Mucosa of rectum (tissue), 2 donors: ENCODE measurements at regions not wholly inside any gene's neighbourhood (a gene's known extent, or its start where the extent isn't known, plus 50 kb on each side); places are given as distances from the start of the nearest gene placed in this dataset.

Experiments
- H3K27ac ChIP-seq, 2 donors: one replicate each; pipeline ENCODE4 v1.7.0; 2013; ENCODE audit warnings: inconsistent platforms in 2 of 2, low read depth in 2 of 2, low read length in 2 of 2
- H3K27me3 ChIP-seq, 2 donors: one replicate each; pipeline ENCODE4 v1.7.0; 2013; ENCODE audit warnings: low read length in 2 of 2; ENCODE audit not compliant: control insufficient read depth in 2 of 2, insufficient read depth in 2 of 2
- H3K36me3 ChIP-seq, 2 donors: one replicate each; pipeline ENCODE4 v1.7.0; 2013; ENCODE audit warnings: low read length in 2 of 2; ENCODE audit not compliant: control insufficient read depth in 2 of 2, insufficient read depth in 2 of 2
- H3K4me1 ChIP-seq, 2 donors: one replicate each; pipeline ENCODE4 v1.7.0; 2013; ENCODE audit warnings: low read length in 2 of 2, mild to moderate bottlenecking in 1 of 2; ENCODE audit not compliant: control insufficient read depth in 2 of 2, insufficient read depth in 2 of 2
- H3K4me3 ChIP-seq, 2 donors: one replicate each; pipeline ENCODE4 v1.7.0; 2013; ENCODE audit warnings: low read length in 2 of 2
- H3K9ac ChIP-seq, 2 donors: one replicate each; pipeline ENCODE4 v1.7.0; 2013; ENCODE audit warnings: low read length in 2 of 2, low read depth in 1 of 2, mild to moderate bottlenecking in 1 of 2
- H3K9me3 ChIP-seq, 2 donors: one replicate each; pipeline ENCODE4 v1.7.0; 2013; ENCODE audit warnings: low read length in 2 of 2; ENCODE audit not compliant: control insufficient read depth in 2 of 2
- donor health status: healthy.
- donor health status: Normal muscosa, but diverticular disease.

DNA sequence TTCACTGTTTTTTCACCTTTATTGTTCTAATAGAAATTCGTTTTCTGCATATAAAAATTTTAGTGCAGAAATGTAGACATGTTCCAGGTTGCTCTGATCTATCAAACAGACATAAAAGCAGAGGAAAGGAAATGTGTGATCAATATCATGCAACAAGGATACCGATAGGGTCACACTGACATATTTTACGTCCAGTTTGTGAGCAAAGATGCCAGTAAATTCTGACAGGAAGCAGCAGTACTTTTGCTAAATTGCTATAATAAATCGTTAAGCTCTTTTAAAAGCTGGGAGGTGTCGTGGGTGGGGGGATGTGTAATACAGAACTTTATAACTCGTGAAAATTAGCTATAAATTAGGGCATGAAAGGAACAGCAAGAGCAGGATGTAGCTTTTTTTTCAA lies 955.2 kb downstream of the BRINP3 start:
- H3K27ac ChIP-seq = no peak overlapping the region
- no peaks in the 10 kb centered on the region for H3K27me3 ChIP-seq
- H3K4me3 ChIP-seq = no peak overlapping the region
- H3K36me3 ChIP-seq = no peaks in the 10 kb centered on the region
- no peaks in the 10 kb centered on the region for H3K9me3 ChIP-seq
- H3K9ac ChIP-seq = no peak overlapping the region
- no peaks in the 10 kb centered on the region for H3K4me1 ChIP-seq

DNA sequence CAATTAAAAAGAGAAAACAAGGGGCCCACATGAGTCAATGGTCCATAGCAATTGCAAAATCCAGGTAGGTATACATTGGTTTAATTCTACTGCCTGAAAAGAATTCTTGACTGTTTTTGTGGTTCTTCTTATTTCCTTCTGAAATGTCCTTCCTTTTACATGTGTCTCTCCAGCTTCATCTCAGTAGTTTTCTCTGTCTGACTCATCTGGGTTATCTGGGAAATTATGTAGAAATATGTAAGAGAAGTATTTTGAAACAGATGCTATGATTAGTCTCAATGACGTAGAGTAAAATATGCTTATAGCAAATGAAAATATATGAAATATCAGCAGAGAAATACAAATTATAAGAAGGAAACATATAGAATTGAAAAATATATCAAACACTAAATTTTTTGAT lies 953.2 kb downstream of the BRINP3 start:
- no peak overlapping the region for H3K9ac ChIP-seq
- H3K4me3 ChIP-seq = no peak overlapping the region
- H3K4me1 ChIP-seq = no peaks in the 10 kb centered on the region
- H3K9me3 ChIP-seq = no peaks in the 10 kb centered on the region
- no peaks in the 10 kb centered on the region for H3K27me3 ChIP-seq
- no peaks in the 10 kb centered on the region for H3K36me3 ChIP-seq
- H3K27ac ChIP-seq = no peak overlapping the region

DNA sequence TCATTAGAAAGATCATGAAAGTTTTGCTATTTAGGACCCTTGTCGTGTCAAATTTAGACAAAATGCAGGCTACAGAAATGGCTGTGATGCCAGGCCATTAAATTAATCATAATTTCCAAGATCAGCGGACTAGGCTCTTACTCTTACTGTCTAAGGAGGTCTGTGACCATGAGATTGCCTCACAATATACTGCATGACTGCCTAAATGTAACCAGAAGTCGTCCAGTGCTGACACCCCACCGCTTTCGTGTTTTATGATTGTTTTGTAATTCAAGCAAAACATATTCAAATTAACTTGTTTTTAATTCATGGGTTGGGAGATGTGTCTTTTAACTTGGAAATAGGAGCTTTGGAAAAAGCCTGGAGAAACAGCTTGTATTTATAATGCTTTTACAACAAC lies 947.5 kb downstream of the BRINP3 start:
- Histone ChIP-seq H3K27ac (no peak overlapping the region), H3K4me1 (no peaks in the 10 kb centered on the region), H3K36me3 (no peaks in the 10 kb centered on the region), H3K9ac (no peak overlapping the region), H3K27me3 (no peaks in the 10 kb centered on the region), H3K4me3 (no peak overlapping the region), H3K9me3 (no peaks in the 10 kb centered on the region)

DNA sequence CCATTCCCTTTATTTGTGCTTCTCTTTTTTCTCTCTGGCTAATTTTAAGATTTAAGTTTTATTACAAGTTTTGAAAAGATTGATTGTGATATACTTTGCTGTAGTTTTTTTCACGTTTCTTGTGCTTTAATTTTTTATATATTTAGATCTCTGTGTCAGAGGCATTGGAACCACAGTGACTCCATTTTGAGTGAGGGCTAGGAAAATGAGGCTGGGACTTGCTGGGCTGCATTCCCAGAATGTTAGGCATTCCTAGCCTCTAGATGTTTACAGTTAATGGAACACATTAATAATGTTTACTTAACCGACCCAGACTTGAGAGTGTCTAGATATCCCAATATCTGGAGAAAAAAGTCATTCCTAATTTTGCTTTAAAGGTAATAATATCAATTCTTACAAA lies 939.4 kb downstream of the BRINP3 start:
- no peak overlapping the region for H3K4me3 ChIP-seq
- no peaks in the 10 kb centered on the region for H3K9me3 ChIP-seq
- H3K27ac ChIP-seq = no peak overlapping the region
- no peaks in the 10 kb centered on the region for H3K36me3 ChIP-seq
- no peak overlapping the region for H3K9ac ChIP-seq
- no peaks in the 10 kb centered on the region for H3K27me3 ChIP-seq
- H3K4me1 ChIP-seq = no peaks in the 10 kb centered on the region

DNA sequence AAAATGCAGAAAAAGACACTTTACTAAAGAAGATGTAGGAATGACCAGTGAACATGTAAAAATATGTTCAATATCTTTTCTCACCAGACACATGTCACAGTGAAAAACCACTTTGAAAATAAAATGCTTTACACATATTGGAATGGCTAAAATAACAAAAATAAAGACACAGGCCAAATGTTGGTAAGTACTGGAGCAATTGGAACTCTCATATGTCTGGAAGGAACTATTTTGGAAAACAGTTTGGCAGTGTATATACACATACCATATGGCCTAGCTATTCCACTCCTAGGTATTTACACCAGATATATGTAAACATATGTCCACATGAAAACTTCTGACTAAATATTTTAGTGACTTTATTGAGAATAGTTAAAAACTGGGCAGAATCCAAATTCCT lies 927.2 kb downstream of the BRINP3 start:
- Histone ChIP-seq H3K27ac (no peak overlapping the region), H3K36me3 (no peaks in the 10 kb centered on the region), H3K4me1 (no peaks in the 10 kb centered on the region), H3K4me3 (no peak overlapping the region), H3K9me3 (no peaks in the 10 kb centered on the region), H3K9ac (no peak overlapping the region), H3K27me3 (no peaks in the 10 kb centered on the region)

DNA sequence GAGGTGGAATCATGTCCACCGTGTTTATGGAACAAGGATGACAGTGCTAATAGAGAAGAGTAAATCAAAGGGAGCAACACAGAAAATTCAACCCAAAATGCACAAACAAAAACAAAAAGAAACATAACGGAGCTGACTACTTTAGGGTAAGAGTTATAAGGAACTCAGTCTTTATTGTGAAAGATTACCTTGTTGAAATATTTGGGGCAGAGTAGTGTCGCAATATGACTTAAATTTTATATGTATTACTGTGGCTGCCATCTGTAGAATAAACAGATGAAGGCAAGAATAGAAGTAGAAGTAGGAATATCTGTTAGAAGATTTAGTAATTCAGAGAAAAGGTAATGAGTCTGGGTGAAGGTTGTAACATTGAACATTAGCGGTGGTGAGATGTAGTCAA lies 913.9 kb downstream of the BRINP3 start:
- no peaks in the 10 kb centered on the region for H3K4me1 ChIP-seq

DNA sequence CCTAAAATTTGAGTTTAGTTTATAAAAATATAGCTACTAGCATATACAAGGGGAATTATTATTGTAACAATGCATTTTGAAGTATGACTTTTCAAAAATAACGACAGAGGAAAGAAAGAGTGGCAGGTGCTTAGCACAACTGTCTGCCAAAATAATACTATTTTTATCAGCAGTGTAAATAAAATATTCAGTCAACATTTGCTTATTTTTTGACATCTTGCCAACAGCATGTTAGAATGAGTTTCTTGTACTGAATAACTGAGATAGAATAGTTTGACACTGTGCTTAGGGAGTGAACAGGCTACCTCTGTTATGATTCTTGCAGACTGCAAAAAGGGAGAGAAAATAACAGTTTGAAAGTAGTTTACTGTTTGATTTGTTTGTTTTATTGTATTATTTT lies 909.8 kb downstream of the BRINP3 start:
- Histone ChIP-seq H3K9ac (no peak overlapping the region), H3K27ac (no peak overlapping the region), H3K4me3 (no peak overlapping the region), H3K9me3 (no peaks in the 10 kb centered on the region), H3K27me3 (no peaks in the 10 kb centered on the region), H3K4me1 (no peaks in the 10 kb centered on the region), H3K36me3 (no peaks in the 10 kb centered on the region)

More for the DNA sequence above, 913.9 kb downstream of the BRINP3 start:
- no peak overlapping the region for H3K9ac ChIP-seq
- H3K27ac ChIP-seq = no peak overlapping the region
- H3K27me3 ChIP-seq = no peaks in the 10 kb centered on the region
- H3K9me3 ChIP-seq = no peaks in the 10 kb centered on the region
- H3K36me3 ChIP-seq = no peaks in the 10 kb centered on the region
- H3K4me3 ChIP-seq = no peak overlapping the region

DNA sequence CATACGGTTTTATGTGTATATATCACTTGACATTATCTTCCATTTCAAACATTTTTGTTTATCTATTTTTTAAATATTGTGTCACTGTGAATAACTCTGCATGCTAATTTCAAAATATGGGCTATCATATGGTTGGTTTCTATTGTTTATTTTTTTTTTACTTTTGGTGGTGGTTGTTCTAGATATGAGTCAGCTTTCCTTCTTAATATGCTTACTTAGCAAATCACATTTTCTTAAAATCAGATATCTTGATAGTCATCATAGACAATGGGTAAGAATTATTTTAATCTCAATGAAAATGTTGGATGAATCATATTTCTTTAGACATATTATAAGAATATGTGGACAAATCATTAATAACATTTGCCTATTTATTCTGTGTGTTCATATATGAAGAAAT lies 881.5 kb downstream of the BRINP3 start:
- no peaks in the 10 kb centered on the region for H3K4me1 ChIP-seq
- no peak overlapping the region for H3K27ac ChIP-seq
- H3K9me3 ChIP-seq = no peaks in the 10 kb centered on the region
- no peaks in the 10 kb centered on the region for H3K36me3 ChIP-seq
- no peak overlapping the region for H3K4me3 ChIP-seq
- H3K27me3 ChIP-seq = no peaks in the 10 kb centered on the region
- no peak overlapping the region for H3K9ac ChIP-seq

DNA sequence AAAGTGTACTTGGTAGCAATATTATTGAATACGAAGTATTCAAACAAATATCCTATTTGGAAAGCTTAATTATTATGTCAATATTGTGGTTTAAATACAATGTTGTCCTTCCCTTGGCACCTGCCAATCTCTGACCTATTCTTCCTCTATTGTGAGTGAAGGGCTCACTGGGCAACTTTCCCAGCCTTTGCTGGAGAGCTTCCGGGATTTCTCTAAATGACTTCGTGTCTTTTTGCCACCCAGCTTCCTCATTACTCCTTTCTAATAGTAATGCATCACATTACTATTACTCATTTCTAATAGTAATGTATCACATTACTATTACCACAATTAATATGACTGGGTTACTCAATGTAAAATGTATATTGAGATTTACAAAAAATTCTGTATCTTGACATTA lies 880.6 kb downstream of the BRINP3 start:
- Histone ChIP-seq H3K9ac (no peak overlapping the region), H3K27me3 (no peaks in the 10 kb centered on the region), H3K27ac (no peak overlapping the region), H3K4me3 (no peak overlapping the region), H3K4me1 (no peaks in the 10 kb centered on the region), H3K36me3 (no peaks in the 10 kb centered on the region), H3K9me3 (no peaks in the 10 kb centered on the region)

DNA sequence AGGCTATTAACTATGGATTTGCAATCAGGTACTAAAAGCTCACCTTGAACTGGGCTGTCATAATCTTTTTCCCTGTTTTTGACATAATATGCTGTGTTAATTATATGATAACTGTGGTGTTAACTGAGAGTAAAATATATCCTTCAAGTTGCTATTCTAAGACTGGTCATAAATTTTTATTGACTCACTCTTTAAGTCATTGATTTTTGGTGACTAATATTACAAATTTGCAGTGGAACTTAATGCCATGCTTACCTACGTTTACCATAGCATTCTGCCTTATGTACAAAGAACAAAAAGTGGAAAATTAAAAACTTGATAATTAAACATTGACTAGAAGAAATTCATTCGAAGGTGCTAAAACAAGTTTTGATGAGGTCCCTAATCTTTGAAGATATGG lies 872.4 kb downstream of the BRINP3 start:
- H3K27me3 ChIP-seq = no peaks in the 10 kb centered on the region
- no peak overlapping the region for H3K4me3 ChIP-seq
- no peaks in the 10 kb centered on the region for H3K36me3 ChIP-seq
- H3K9ac ChIP-seq = no peak overlapping the region
- no peak overlapping the region for H3K27ac ChIP-seq
- H3K9me3 ChIP-seq = no peaks in the 10 kb centered on the region
- H3K4me1 ChIP-seq = no peaks in the 10 kb centered on the region

DNA sequence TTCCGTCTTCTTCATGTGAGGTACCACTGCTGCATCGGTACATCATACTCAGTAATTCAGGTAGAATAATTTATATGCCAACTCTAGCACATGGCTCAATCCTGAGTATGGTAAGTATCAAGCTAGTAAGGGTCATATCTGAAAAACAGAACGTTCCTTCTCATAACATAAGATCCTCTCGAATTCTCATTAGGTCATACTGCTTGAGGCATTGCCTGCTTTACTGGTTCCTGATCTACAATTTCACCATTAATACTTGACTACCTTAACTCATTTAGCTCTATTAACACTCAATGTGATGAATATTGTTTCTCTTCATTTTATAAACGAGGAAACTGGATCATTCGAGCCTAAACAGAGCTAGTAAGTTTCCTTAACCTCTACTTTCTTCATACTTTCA lies 871.6 kb downstream of the BRINP3 start:
- no peaks in the 10 kb centered on the region for H3K36me3 ChIP-seq
- H3K27me3 ChIP-seq = no peaks in the 10 kb centered on the region
- no peak overlapping the region for H3K27ac ChIP-seq
- no peak overlapping the region for H3K4me3 ChIP-seq
- no peaks in the 10 kb centered on the region for H3K4me1 ChIP-seq
- no peaks in the 10 kb centered on the region for H3K9me3 ChIP-seq
- no peak overlapping the region for H3K9ac ChIP-seq
